Keratinocyte (primary cell): ENCODE measurements at regions not wholly inside any gene's neighbourhood (a gene's known extent, or its start where the extent isn't known, plus 50 kb on each side); places are given as distances from the start of the nearest gene placed in this dataset.

Experiments used
- DNase-seq: peaks from one replicate; pipeline ENCODE4 v3.0.0-alpha.2; 2011; ENCODE audit warnings: low read depth, missing footprints, low spot score
- FAIRE-seq: peaks from 2 replicates; lab custom pipeline; 2011; peaks lifted over from hg19 to GRCh38; lab: Jason Lieb, UNC
- H2AFZ ChIP-seq: 2 replicates; pipeline ENCODE4 v1.6.0; 2012; ENCODE audit warnings: low read length, control low read depth, inconsistent platforms; ENCODE audit not compliant: control insufficient read depth
- H3K27ac ChIP-seq: 2 replicates; pipeline ENCODE4 v1.5.1; 2011; ENCODE audit warnings: low read length; ENCODE audit not compliant: control insufficient read depth, insufficient read depth
- H3K27me3 ChIP-seq: 3 replicates; pipeline ENCODE4 v1.6.0; 2011; ENCODE audit warnings: low read length; ENCODE audit not compliant: control insufficient read depth, insufficient read depth; ENCODE audit errors: extremely low read depth
- H3K36me3 ChIP-seq, 2 experiments: 2 replicates in 1 of 2; 3 replicates in 1 of 2; pipeline ENCODE4 v1.5.1; 2011; ENCODE audit warnings: low read length in 2 of 2, mild to moderate bottlenecking in 1 of 2; ENCODE audit not compliant: control insufficient read depth in 2 of 2, insufficient read depth in 2 of 2; ENCODE audit errors: extremely low read depth in 1 of 2
- H3K4me1 ChIP-seq: 3 replicates; pipeline ENCODE4 v1.5.1; 2011; ENCODE audit warnings: low read length; ENCODE audit not compliant: control insufficient read depth, insufficient read depth; ENCODE audit errors: extremely low read depth
- H3K4me2 ChIP-seq: 3 replicates; pipeline ENCODE4 v1.6.0; 2011; ENCODE audit warnings: low read depth, low read length; ENCODE audit not compliant: control insufficient read depth, insufficient read depth; ENCODE audit errors: extremely low read depth
- H3K4me3 ChIP-seq, 3 experiments: fragments of 200-600 bp in 1 of 3; sonication (generic) in 1 of 3; 2 replicates in 2 of 3; 3 replicates in 1 of 3; pipeline ENCODE4 v1.5.1; 2011 to 2016; ENCODE audit warnings: low read length in 3 of 3, mild to moderate bottlenecking in 3 of 3, control low read depth in 2 of 3, inconsistent platforms in 1 of 3, low read depth in 1 of 3, mixed read lengths in 1 of 3, mixed run types in 1 of 3, moderate library complexity in 1 of 3; ENCODE audit not compliant: control insufficient read depth in 2 of 3, insufficient read depth in 2 of 3; ENCODE audit errors: extremely low read depth in 1 of 3
- H3K79me2 ChIP-seq: 2 replicates; pipeline ENCODE4 v1.6.0; 2012; ENCODE audit warnings: low read length; ENCODE audit not compliant: control insufficient read depth, insufficient read depth
- H3K9ac ChIP-seq: 3 replicates; pipeline ENCODE4 v1.6.0; 2011; ENCODE audit warnings: low read length; ENCODE audit not compliant: control insufficient read depth, insufficient read depth; ENCODE audit errors: extremely low read depth
- H3K9me1 ChIP-seq: 3 replicates; pipeline ENCODE4 v1.6.0; 2011; ENCODE audit warnings: low read length; ENCODE audit not compliant: control insufficient read depth, insufficient read depth; ENCODE audit errors: extremely low read depth
- H3K9me3 ChIP-seq: 2 replicates; pipeline ENCODE4 v1.5.1; 2012; ENCODE audit warnings: low read depth, low read length; ENCODE audit not compliant: control insufficient read depth
- H4K20me1 ChIP-seq: 3 replicates; pipeline ENCODE4 v1.6.0; 2011; ENCODE audit warnings: low read length; ENCODE audit not compliant: control insufficient read depth, insufficient read depth; ENCODE audit errors: extremely low read depth
- CTCF ChIP-seq, 3 experiments: IDR thresholded peaks in 1 of 3; conservative IDR thresholded peaks in 1 of 3; optimal IDR thresholded peaks in 1 of 3; 2 replicates in 2 of 3; 3 replicates in 1 of 3; pipeline versions ENCODE3 to v1.5.1; 2011; ENCODE audit warnings: low read length in 3 of 3, mild to moderate bottlenecking in 3 of 3, moderate library complexity in 2 of 3, control low read depth in 1 of 3, inconsistent platforms in 1 of 3; ENCODE audit not compliant: insufficient read depth in 2 of 3; ENCODE audit errors: extremely low read depth in 1 of 3
- EZH2 ChIP-seq: IDR thresholded peaks from one replicate; pipeline ENCODE4 v1.6.1; 2012; ENCODE audit warnings: inconsistent platforms, mild to moderate bottlenecking, low read length, moderate library complexity
- dilution Hi-C: fragments of 300-500 bp; cut with MboI; formaldehyde crosslinking; loops from one replicate; pipeline ENCODE4 v1.7.0; 2020; ENCODE audit warnings: low sequenced_read_pairs; ENCODE audit not compliant: extremely low pct_ligation_motif_present

- FAIRE-seq (no peak), DNase-seq (no peak)
- no peak overlapping the region for H3K4me3 ChIP-seq
- TF ChIP-seq CTCF (optimal IDR thresholded peaks at IDR 0.05 in 1 of 3, IDR thresholded peaks at IDR 0.05 in 1 of 3, conservative IDR thresholded peaks at IDR 0.05 in 1 of 3; ENCODE audit: extremely low read depth in 1 of 3, insufficient read depth in 2 of 3, low read length in 3 of 3) (no peak), EZH2 (no peak)
- no peak overlapping the region for H3K27ac ChIP-seq
- H4K20me1 ChIP-seq = no peaks in the 10 kb centered on the region
- no peak overlapping the region for H3K4me2 ChIP-seq
- no peaks in the 10 kb centered on the region for H3K36me3 ChIP-seq
- no peaks in the 10 kb centered on the region for H3K79me2 ChIP-seq
- peaks cover 2% of the 10 kb centered on the region for H3K27me3 ChIP-seq
- no peak overlapping the region for H2AFZ ChIP-seq
- H3K9me1 ChIP-seq = no peaks in the 10 kb centered on the region
- peaks cover 7% of the 10 kb centered on the region for H3K4me1 ChIP-seq
- no peak overlapping the region for H3K9ac ChIP-seq
- dilution Hi-C loops = no loop called here
- no peaks in the 10 kb centered on the region for H3K9me3 ChIP-seq
Observed at GRCh38 chr2:16614314-16614860, 51.2 kb downstream of the CYRIA start.

- dilution Hi-C loops = no loop called here
- DNase-seq (no peak), FAIRE-seq (no peak)
- peak in 2 of 3 experiments; percentile 21 to 52 for TF ChIP-seq CTCF (optimal IDR thresholded peaks at IDR 0.05 in 1 of 3, IDR thresholded peaks at IDR 0.05 in 1 of 3, conservative IDR thresholded peaks at IDR 0.05 in 1 of 3; ENCODE audit: extremely low read depth in 1 of 3, insufficient read depth in 2 of 3, low read length in 3 of 3)
- no peak for TF ChIP-seq EZH2
- Histone ChIP-seq H3K27me3 (peaks cover 2% of the 10 kb centered on the region), H3K9me3 (no peaks in the 10 kb centered on the region), H2AFZ (no peak overlapping the region), H3K79me2 (no peaks in the 10 kb centered on the region), H3K9ac (no peak overlapping the region), H3K4me2 (no peak overlapping the region), H3K4me3 (no peak overlapping the region), H3K36me3 (no peaks in the 10 kb centered on the region), H3K4me1 (peaks cover 12% of the 10 kb centered on the region), H3K9me1 (no peaks in the 10 kb centered on the region), H4K20me1 (no peaks in the 10 kb centered on the region), H3K27ac (no peak overlapping the region)
Observed at GRCh38 chr2:16613539-16614011, 52.1 kb downstream of the CYRIA start.
